Fibroblast of lung (primary cell): ENCODE measurements at regions not wholly inside any gene's neighbourhood (a gene's known extent, or its start where the extent isn't known, plus 50 kb on each side); places are given as distances from the start of the nearest gene placed in this dataset.

Source experiments
- DNase-seq, 2 donors: peaks; one replicate each; pipeline versions ENCODE4 v3.0.0 to v3.0.0-alpha.2; 2010; ENCODE audit warnings: low read depth in 2 of 2
- H2AFZ ChIP-seq: 2 replicates; pipeline ENCODE4 v1.5.1; 2012; ENCODE audit warnings: low read length, control low read depth, inconsistent platforms
- H3K27ac ChIP-seq: 2 replicates; pipeline ENCODE4 v1.5.1; 2011; ENCODE audit warnings: low read length, control low read depth; ENCODE audit not compliant: insufficient read depth
- H3K27me3 ChIP-seq: 2 replicates; pipeline ENCODE4 v1.5.1; 2011; ENCODE audit warnings: mild to moderate bottlenecking, low read length; ENCODE audit not compliant: control insufficient read depth, insufficient read depth
- H3K36me3 ChIP-seq: 2 replicates; pipeline ENCODE4 v1.5.1; 2011; ENCODE audit warnings: low read length; ENCODE audit not compliant: control insufficient read depth, insufficient read depth
- H3K4me1 ChIP-seq: 2 replicates; pipeline ENCODE4 v1.5.1; 2011; ENCODE audit warnings: low read length; ENCODE audit not compliant: control insufficient read depth, insufficient read depth; ENCODE audit errors: extremely low read depth
- H3K4me2 ChIP-seq: 2 replicates; pipeline ENCODE4 v1.5.1; 2011; ENCODE audit warnings: low read length, control low read depth; ENCODE audit not compliant: insufficient read depth; ENCODE audit errors: extremely low read depth
- H3K4me3 ChIP-seq, 4 experiments: fragments of 200-600 bp in 1 of 4; sonication (generic) in 1 of 4; replicated peaks in 1 of 4; 2 replicates each; pipeline ENCODE4 v1.5.1; 2011 to 2016; ENCODE audit warnings: low read length in 4 of 4, low read depth in 3 of 4, mild to moderate bottlenecking in 3 of 4, control low read depth in 2 of 4, inconsistent platforms in 1 of 4, mixed read lengths in 1 of 4; ENCODE audit not compliant: insufficient read depth in 1 of 4; ENCODE audit errors: control extremely low read depth in 1 of 4
- H3K79me2 ChIP-seq: 2 replicates; pipeline ENCODE4 v1.5.1; 2012; ENCODE audit warnings: mild to moderate bottlenecking, low read length, inconsistent platforms; ENCODE audit not compliant: control insufficient read depth, insufficient read depth
- H3K9ac ChIP-seq: 2 replicates; pipeline ENCODE4 v1.5.1; 2011; ENCODE audit warnings: mild to moderate bottlenecking, low read length, control low read depth; ENCODE audit not compliant: insufficient read depth
- H3K9me3 ChIP-seq: 2 replicates; pipeline ENCODE4 v1.5.1; 2012; ENCODE audit warnings: low read depth, low read length; ENCODE audit not compliant: control insufficient read depth, insufficient read depth
- H4K20me1 ChIP-seq: 2 replicates; pipeline ENCODE4 v1.5.1; 2011; ENCODE audit warnings: low read length; ENCODE audit not compliant: control insufficient read depth, insufficient read depth; ENCODE audit errors: extremely low read depth
- EZH2 ChIP-seq: IDR thresholded peaks from 2 replicates; pipeline ENCODE4 v1.5.1; 2012; ENCODE audit warnings: low read length, control low read depth, mild to moderate bottlenecking; ENCODE audit errors: missing control alignments
- TF ChIP-seq, protein P1 (sequence below), 2 donors: IDR thresholded peaks in 1 of 2; conservative IDR thresholded peaks in 1 of 2; 1 replicate in 1 of 2; 2 replicates in 1 of 2; pipeline ENCODE4 v1.5.1; 2011 to 2012; ENCODE audit warnings: low read length in 2 of 2, control low read depth in 1 of 2, inconsistent platforms in 1 of 2, low read depth in 1 of 2, mild to moderate bottlenecking in 1 of 2

DNA sequence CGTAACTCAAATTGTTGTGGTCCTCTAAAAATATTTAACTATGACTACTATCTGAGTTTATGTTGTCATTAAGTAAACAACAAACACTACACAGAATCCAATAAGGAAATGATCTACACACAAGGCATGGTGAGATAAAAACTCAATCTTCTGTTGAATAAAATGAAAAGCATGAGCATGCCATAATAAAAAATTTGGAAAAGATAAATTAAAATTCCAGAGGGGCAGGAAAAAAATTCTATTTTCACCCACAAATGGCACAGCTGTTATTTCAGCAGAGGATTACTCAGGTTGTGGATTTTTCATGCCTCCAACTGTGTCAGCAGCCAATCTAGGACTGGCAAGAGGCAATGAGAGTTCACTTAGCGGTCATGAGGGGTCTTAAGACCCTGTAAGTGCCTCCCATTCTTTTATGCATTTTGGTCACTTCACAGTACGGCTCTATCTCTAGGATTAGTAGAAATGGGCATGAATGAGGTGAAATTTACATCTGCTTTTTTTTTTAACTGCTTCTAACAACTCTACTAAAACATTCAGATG is 639.8 kb upstream of the DIPK2B start:
- Histone ChIP-seq H3K79me2 (peaks cover 25% of the 10 kb centered on the region), H3K4me3 (no peak overlapping the region), H3K4me1 (no peaks in the 10 kb centered on the region), H3K4me2 (no peak overlapping the region), H3K27me3 (no peaks in the 10 kb centered on the region), H3K27ac (no peak overlapping the region), H3K36me3 (peaks cover 2% of the 10 kb centered on the region), H3K9ac (no peak overlapping the region), H4K20me1 (no peaks in the 10 kb centered on the region), H3K9me3 (no peaks in the 10 kb centered on the region), H2AFZ (no peak overlapping the region)
- DNase-seq: peak in 1 of 2 donors; percentile 28
- TF ChIP-seq EZH2: no peak
- TF ChIP-seq, protein P1, sequence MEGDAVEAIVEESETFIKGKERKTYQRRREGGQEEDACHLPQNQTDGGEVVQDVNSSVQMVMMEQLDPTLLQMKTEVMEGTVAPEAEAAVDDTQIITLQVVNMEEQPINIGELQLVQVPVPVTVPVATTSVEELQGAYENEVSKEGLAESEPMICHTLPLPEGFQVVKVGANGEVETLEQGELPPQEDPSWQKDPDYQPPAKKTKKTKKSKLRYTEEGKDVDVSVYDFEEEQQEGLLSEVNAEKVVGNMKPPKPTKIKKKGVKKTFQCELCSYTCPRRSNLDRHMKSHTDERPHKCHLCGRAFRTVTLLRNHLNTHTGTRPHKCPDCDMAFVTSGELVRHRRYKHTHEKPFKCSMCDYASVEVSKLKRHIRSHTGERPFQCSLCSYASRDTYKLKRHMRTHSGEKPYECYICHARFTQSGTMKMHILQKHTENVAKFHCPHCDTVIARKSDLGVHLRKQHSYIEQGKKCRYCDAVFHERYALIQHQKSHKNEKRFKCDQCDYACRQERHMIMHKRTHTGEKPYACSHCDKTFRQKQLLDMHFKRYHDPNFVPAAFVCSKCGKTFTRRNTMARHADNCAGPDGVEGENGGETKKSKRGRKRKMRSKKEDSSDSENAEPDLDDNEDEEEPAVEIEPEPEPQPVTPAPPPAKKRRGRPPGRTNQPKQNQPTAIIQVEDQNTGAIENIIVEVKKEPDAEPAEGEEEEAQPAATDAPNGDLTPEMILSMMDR (conservative IDR thresholded peaks at IDR 0.05 in 1 of 2, IDR thresholded peaks at IDR 0.05 in 1 of 2; ENCODE audit: low read depth in 1 of 2, low read length in 2 of 2): no peak

DNA sequence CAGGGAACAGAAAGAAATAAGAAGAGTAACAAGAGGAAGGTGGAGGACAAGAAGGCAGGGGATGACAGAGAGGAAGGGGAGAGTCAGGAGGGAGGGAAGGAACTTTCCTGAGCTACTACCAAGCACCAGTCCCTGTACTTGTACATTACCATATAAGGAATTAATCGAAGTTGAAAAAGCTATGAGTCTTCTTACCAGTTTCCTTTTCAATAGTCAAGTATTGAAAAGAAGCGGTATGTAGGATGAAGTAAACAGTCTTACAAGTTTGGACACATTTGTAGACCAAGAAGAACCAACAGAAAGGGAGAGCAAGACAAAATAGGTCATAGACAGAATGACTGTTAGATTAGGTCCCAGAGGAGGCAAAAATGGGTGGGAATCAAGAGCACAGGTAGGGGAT is 629.7 kb upstream of the DIPK2B start:
- H2AFZ ChIP-seq: no peak overlapping the region

DNA sequence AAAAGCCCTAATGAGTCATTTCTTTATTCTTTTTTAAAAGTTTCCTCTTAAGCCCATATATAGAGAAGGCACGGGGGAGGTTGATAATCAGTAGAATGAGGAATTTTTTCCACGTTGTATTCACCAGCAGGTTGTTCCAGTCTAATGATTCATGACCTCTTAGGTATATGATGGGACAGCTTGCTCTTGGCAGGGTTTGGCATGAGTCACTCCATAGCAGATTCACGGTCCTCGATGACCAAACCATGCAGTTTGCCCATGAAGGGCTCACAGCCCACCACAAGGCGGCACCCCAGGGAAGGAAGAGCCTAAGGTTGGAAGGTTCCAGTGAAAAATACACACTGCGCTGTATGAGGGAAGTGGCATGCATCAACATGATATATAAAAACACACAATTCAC is 623.8 kb upstream of the DIPK2B start:
- H3K79me2 ChIP-seq: peaks cover 23% of the 10 kb centered on the region
- H4K20me1 ChIP-seq: no peaks in the 10 kb centered on the region
- peak; percentile 92 to 97 for DNase-seq
- H3K36me3 ChIP-seq: peaks cover 1% of the 10 kb centered on the region
- H3K4me3 ChIP-seq: no peak overlapping the region
- no peaks in the 10 kb centered on the region for H3K9me3 ChIP-seq
- H3K4me1 ChIP-seq: peaks cover 3% of the 10 kb centered on the region
- TF ChIP-seq, protein P1 (conservative IDR thresholded peaks at IDR 0.05 in 1 of 2, IDR thresholded peaks at IDR 0.05 in 1 of 2; ENCODE audit: low read depth in 1 of 2, low read length in 2 of 2): peak; percentile 69 to 74
- TF ChIP-seq EZH2: no peak
- H3K27ac ChIP-seq: no peak overlapping the region
- no peak overlapping the region for H2AFZ ChIP-seq
- no peak overlapping the region for H3K4me2 ChIP-seq
- no peak overlapping the region for H3K9ac ChIP-seq
- H3K27me3 ChIP-seq: no peaks in the 10 kb centered on the region

More for the DNA sequence above, 629.7 kb upstream of the DIPK2B start:
- Histone ChIP-seq H3K27me3 (no peaks in the 10 kb centered on the region), H3K4me3 (no peak overlapping the region), H3K4me2 (no peak overlapping the region), H3K79me2 (peaks cover 43% of the 10 kb centered on the region), H3K36me3 (no peaks in the 10 kb centered on the region), H3K9ac (no peak overlapping the region), H3K4me1 (no peaks in the 10 kb centered on the region), H4K20me1 (no peaks in the 10 kb centered on the region), H3K27ac (no peak overlapping the region), H3K9me3 (no peaks in the 10 kb centered on the region)
- TF ChIP-seq, protein P1 (conservative IDR thresholded peaks at IDR 0.05 in 1 of 2, IDR thresholded peaks at IDR 0.05 in 1 of 2; ENCODE audit: low read depth in 1 of 2, low read length in 2 of 2): no peak
- no peak for TF ChIP-seq EZH2
- no peak for DNase-seq
